IMR-90 (cell line): ENCODE measurements at regions not wholly inside any gene's neighbourhood (a gene's known extent, or its start where the extent isn't known, plus 50 kb on each side); places are given as distances from the start of the nearest gene placed in this dataset.

Experiments used
- ATAC-seq: fragments of 200-7000 bp; cut with Tn5 transposase; 2 replicates; pipeline ENCODE4 v1.9.1; 2020; ENCODE audit warnings: low read depth, mild to moderate bottlenecking, moderate library complexity
- BruUV-seq: library from RNA; stranded (reverse); fragments of 400-500 nt; replicated peaks from 2 replicates; lab custom pipeline; 2021; lab: Mats Ljungman, UMichigan
- CTCF ChIA-PET: fragments of 300-600 bp; formaldehyde crosslinking; extraction: SDS; loops from one replicate; lab custom pipeline; 2021; ENCODE audit warnings: antibody characterized with exemption; lab: Yijun Ruan, JAX
- POLR2A ChIA-PET: fragments of 300-600 bp; sonication (Branson Sonifier 250); formaldehyde crosslinking; loops from one replicate; lab custom pipeline; 2022; ENCODE audit warnings: antibody characterized with exemption; ENCODE audit not compliant: unreplicated experiment; lab: Charles Lee
- DNase-seq: peaks from one replicate; pipeline ENCODE4 v3.0.0; 2013
- H2AFZ ChIP-seq: replicated peaks from 2 replicates; pipeline ENCODE3; 2013; ENCODE audit warnings: low read length, mild to moderate bottlenecking; ENCODE audit not compliant: poor library complexity
- H2AK5ac ChIP-seq: 2 replicates; pipeline ENCODE4 v1.6.1; 2013; ENCODE audit warnings: low read depth, low read length, inconsistent platforms
- H2AK9ac ChIP-seq: replicated peaks from 2 replicates; pipeline ENCODE3; 2013; ENCODE audit warnings: mild to moderate bottlenecking, low read depth, low read length, moderate library complexity; ENCODE audit not compliant: poor library complexity
- H2BK120ac ChIP-seq: 2 replicates; pipeline ENCODE4 v1.6.1; 2013; ENCODE audit warnings: low read depth, low read length, inconsistent platforms
- H2BK15ac ChIP-seq: 3 replicates; pipeline ENCODE4 v1.6.1; 2013; ENCODE audit warnings: low read depth, low read length, inconsistent platforms
- H2BK20ac ChIP-seq: 2 replicates; pipeline ENCODE4 v1.6.1; 2013; ENCODE audit warnings: low read depth, mild to moderate bottlenecking, inconsistent platforms, low read length, moderate library complexity
- H2BK5ac ChIP-seq: 2 replicates; pipeline ENCODE4 v1.6.1; 2013; ENCODE audit warnings: mild to moderate bottlenecking, low read depth, low read length, inconsistent platforms; ENCODE audit not compliant: poor library complexity, severe bottlenecking
- H3K14ac ChIP-seq: replicated peaks from 2 replicates; pipeline ENCODE4 v1.6.1; 2013; ENCODE audit warnings: low read depth, low read length, inconsistent platforms
- H3K18ac ChIP-seq: 2 replicates; pipeline ENCODE4 v1.6.1; 2013; ENCODE audit warnings: low read depth, low read length, control low read depth
- H3K23ac ChIP-seq: 2 replicates; pipeline ENCODE4 v1.6.1; 2013; ENCODE audit warnings: low read depth, low read length, inconsistent platforms
- H3K27ac ChIP-seq: 2 replicates; pipeline ENCODE4 v1.5.1; 2013; ENCODE audit warnings: mild to moderate bottlenecking, control low read depth, low read length; ENCODE audit not compliant: insufficient read depth
- H3K27me3 ChIP-seq: 2 replicates; pipeline ENCODE4 v1.6.1; 2013; ENCODE audit warnings: low read length; ENCODE audit not compliant: control insufficient read depth, insufficient read depth
- H3K36me3 ChIP-seq: 2 replicates; pipeline ENCODE4 v1.6.1; 2013; ENCODE audit warnings: low read length, mixed read lengths; ENCODE audit not compliant: control insufficient read depth, insufficient read depth
- H3K4ac ChIP-seq: 2 replicates; pipeline ENCODE4 v1.6.1; 2013; ENCODE audit warnings: low read depth, low read length, inconsistent platforms
- H3K4me1 ChIP-seq: 2 replicates; pipeline ENCODE4 v1.6.1; 2013; ENCODE audit warnings: low read length, mixed read lengths; ENCODE audit not compliant: control insufficient read depth, insufficient read depth
- H3K4me2 ChIP-seq: 2 replicates; pipeline ENCODE4 v1.6.1; 2013; ENCODE audit warnings: low read depth, mild to moderate bottlenecking, control low read depth, low read length, moderate library complexity
- H3K4me3 ChIP-seq: 2 replicates; pipeline ENCODE4 v1.5.1; 2013; ENCODE audit warnings: low read depth, mild to moderate bottlenecking, control low read depth, low read length, moderate library complexity; ENCODE audit not compliant: insufficient read depth
- H3K56ac ChIP-seq: 2 replicates; pipeline ENCODE4 v1.6.1; 2013; ENCODE audit warnings: low read length, inconsistent platforms; ENCODE audit not compliant: insufficient read depth; ENCODE audit errors: extremely low read depth
- H3K79me1 ChIP-seq, 2 experiments: 2 replicates each; pipeline ENCODE4 v1.6.1; 2013; ENCODE audit warnings: low read length in 2 of 2, inconsistent platforms in 1 of 2, low read depth in 1 of 2
- H3K9ac ChIP-seq: 2 replicates; pipeline ENCODE4 v1.6.1; 2013; ENCODE audit warnings: low read depth, low read length, control low read depth
- H3K9me1 ChIP-seq: 2 replicates; pipeline ENCODE4 v1.6.1; 2013; ENCODE audit warnings: low read length, inconsistent platforms; ENCODE audit not compliant: insufficient read depth
- H3K9me3 ChIP-seq: 2 replicates; pipeline ENCODE4 v1.6.1; 2013; ENCODE audit warnings: low read length; ENCODE audit not compliant: control insufficient read depth, insufficient read depth
- H4K20me1 ChIP-seq: 2 replicates; pipeline ENCODE4 v1.6.1; 2013; ENCODE audit warnings: low read length, inconsistent platforms; ENCODE audit not compliant: insufficient read depth
- H4K5ac ChIP-seq: 2 replicates; pipeline ENCODE4 v1.6.1; 2013; ENCODE audit warnings: mild to moderate bottlenecking, low read depth, low read length, control low read depth
- H4K8ac ChIP-seq, 2 experiments: 2 replicates each; pipeline ENCODE4 v1.6.1; 2013; ENCODE audit warnings: low read depth in 2 of 2, low read length in 2 of 2, control low read depth in 1 of 2, inconsistent platforms in 1 of 2
- H4K91ac ChIP-seq: 2 replicates; pipeline ENCODE4 v1.6.1; 2013; ENCODE audit warnings: low read depth, low read length, inconsistent platforms; ENCODE audit not compliant: insufficient read depth
- BHLHE40 ChIP-seq: fragments of 150-350 bp; IDR thresholded peaks from 2 replicates; pipeline ENCODE4 v1.6.1; 2016; ENCODE audit warnings: mild to moderate bottlenecking, low read depth, low read length
- CEBPB ChIP-seq: IDR thresholded peaks from 2 replicates; pipeline ENCODE4 v1.6.1; 2012; ENCODE audit warnings: low read depth, low read length, improper control_type of control experiment
- CHD1 ChIP-seq: IDR thresholded peaks from 2 replicates; pipeline ENCODE4 v1.6.1; 2012; ENCODE audit warnings: low read depth, low read length, improper control_type of control experiment
- MAFK ChIP-seq: IDR thresholded peaks from 2 replicates; pipeline ENCODE4 v1.6.1; 2012; ENCODE audit warnings: low read depth, low read length, improper control_type of control experiment
- MXI1 ChIP-seq: IDR thresholded peaks from 2 replicates; pipeline ENCODE4 v1.6.1; 2012; ENCODE audit warnings: low read depth, mild to moderate bottlenecking, low read length, moderate library complexity, borderline replicate concordance
- NFE2L2 ChIP-seq: fragments of 150-350 bp; IDR thresholded peaks from 2 replicates; pipeline ENCODE4 v1.6.1; 2016; ENCODE audit warnings: low read depth, mild to moderate bottlenecking, low read length
- RCOR1 ChIP-seq: IDR thresholded peaks from 2 replicates; pipeline ENCODE4 v1.6.1; 2012; ENCODE audit warnings: mild to moderate bottlenecking, low read length, improper control_type of control experiment; ENCODE audit not compliant: insufficient replicate concordance
- WGBS, 2 experiments: methylation state at CpG; one replicate each; pipeline versions ENCODE4 v1.1.5 to v1.1.7; 2013; ENCODE audit warnings: missing lambda C conversion rate in 2 of 2; ENCODE audit not compliant: insufficient read length in 1 of 2; ENCODE audit errors: extremely low coverage in 2 of 2; 5-methylcytosine and 5-hydroxymethylcytosine counted together
- dilution Hi-C: fragments of 300-500 bp; cut with HindIII; formaldehyde crosslinking; loops from one replicate; pipeline ENCODE4 v1.14.3; 2018; ENCODE audit warnings: low sequenced_read_pairs; ENCODE audit not compliant: unreplicated experiment
- in situ Hi-C: fragments of 300-500 bp; cut with MboI; formaldehyde crosslinking; loops from 3 replicates; pipeline ENCODE4 v1.14.3; 2019; ENCODE audit warnings: low sequenced_read_pairs, inconsistent platforms, mixed read lengths
- intact Hi-C: fragments of 100-400 bp; cut with micrococcal nuclease; formaldehyde crosslinking; loops from 2 replicates; pipeline ENCODE4 v1.10.0; 2022
- TF ChIP-seq, protein P1 (sequence below): conservative IDR thresholded peaks from 2 replicates; pipeline ENCODE4 v1.5.1; 2012; ENCODE audit warnings: mild to moderate bottlenecking, low read depth, low read length, improper control_type of control experiment
- TF ChIP-seq, protein P2 (sequence below): fragments of 150-350 bp; IDR thresholded peaks from 2 replicates; pipeline ENCODE4 v1.6.1; 2016; ENCODE audit warnings: low read depth, mild to moderate bottlenecking, low read length, moderate library complexity, borderline replicate concordance

DNA sequence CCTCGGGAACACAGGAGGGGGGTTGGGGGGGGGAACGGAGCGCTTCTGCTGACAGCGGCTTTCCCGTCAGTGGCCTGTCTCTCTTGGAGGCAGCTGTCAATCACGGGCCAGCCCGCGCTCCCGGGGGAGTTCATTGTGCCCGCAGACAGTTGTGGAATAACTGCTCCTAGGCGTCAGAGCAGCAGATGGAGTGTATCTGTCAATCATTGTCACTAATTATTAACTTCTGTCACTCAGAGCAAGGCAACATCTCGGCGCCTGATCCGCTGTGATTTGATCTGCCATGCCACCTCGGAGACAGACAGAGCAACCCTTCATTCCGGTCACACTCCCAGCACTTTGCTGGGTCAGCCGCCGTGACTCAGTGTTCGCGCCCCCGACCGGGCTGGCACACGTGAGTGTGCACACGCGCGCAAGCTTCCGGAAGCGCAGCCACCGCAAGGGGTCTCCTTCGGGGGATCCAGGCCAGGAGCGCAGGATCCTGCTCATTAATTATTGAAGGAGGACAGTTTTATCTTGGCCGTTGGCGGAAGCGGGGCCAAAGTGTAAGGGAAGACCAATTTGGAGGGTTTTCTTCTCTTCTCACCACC lies 75.8 kb downstream of the RRAGC start:
- H3K56ac ChIP-seq: no peak overlapping the region
- ChIA-PET POLR2A (no interaction called here), CTCF (no interaction called here)
- no peak overlapping the region for H2AK9ac ChIP-seq
- H2BK120ac ChIP-seq: no peak overlapping the region
- H3K27me3 ChIP-seq: peaks cover 30% of the 10 kb centered on the region
- H4K20me1 ChIP-seq: no peaks in the 10 kb centered on the region
- H3K9ac ChIP-seq: no peak overlapping the region
- H2BK5ac ChIP-seq: no peak overlapping the region
- H2BK20ac ChIP-seq: no peak overlapping the region
- no peak overlapping the region for H3K4me2 ChIP-seq
- no peak overlapping the region for H2AK5ac ChIP-seq
- no peak overlapping the region for H4K91ac ChIP-seq
- H3K4me3 ChIP-seq: no peak overlapping the region
- no peak overlapping the region for H3K4ac ChIP-seq
- WGBS, 2 experiments: 6% methylated on average over 3 of the region's 34 CpGs; no CpG with 5 or more reads in 1 of the 2 experiments
- H3K4me1 ChIP-seq: no peaks in the 10 kb centered on the region
- intact Hi-C loops (no loop called here), in situ Hi-C loops (no loop called here), dilution Hi-C loops (no loop called here)
- no peak overlapping the region for H4K5ac ChIP-seq
- H2BK15ac ChIP-seq: no peak overlapping the region
- H3K27ac ChIP-seq: no peak overlapping the region
- no peaks in the 10 kb centered on the region for H3K9me3 ChIP-seq
- TF ChIP-seq CEBPB (no peak), CHD1 (no peak), BHLHE40 (no peak), RCOR1 (no peak), MAFK (no peak), MXI1 (no peak), NFE2L2 (no peak)
- TF ChIP-seq, protein P1, sequence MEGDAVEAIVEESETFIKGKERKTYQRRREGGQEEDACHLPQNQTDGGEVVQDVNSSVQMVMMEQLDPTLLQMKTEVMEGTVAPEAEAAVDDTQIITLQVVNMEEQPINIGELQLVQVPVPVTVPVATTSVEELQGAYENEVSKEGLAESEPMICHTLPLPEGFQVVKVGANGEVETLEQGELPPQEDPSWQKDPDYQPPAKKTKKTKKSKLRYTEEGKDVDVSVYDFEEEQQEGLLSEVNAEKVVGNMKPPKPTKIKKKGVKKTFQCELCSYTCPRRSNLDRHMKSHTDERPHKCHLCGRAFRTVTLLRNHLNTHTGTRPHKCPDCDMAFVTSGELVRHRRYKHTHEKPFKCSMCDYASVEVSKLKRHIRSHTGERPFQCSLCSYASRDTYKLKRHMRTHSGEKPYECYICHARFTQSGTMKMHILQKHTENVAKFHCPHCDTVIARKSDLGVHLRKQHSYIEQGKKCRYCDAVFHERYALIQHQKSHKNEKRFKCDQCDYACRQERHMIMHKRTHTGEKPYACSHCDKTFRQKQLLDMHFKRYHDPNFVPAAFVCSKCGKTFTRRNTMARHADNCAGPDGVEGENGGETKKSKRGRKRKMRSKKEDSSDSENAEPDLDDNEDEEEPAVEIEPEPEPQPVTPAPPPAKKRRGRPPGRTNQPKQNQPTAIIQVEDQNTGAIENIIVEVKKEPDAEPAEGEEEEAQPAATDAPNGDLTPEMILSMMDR: no peak
- TF ChIP-seq, protein P2, sequence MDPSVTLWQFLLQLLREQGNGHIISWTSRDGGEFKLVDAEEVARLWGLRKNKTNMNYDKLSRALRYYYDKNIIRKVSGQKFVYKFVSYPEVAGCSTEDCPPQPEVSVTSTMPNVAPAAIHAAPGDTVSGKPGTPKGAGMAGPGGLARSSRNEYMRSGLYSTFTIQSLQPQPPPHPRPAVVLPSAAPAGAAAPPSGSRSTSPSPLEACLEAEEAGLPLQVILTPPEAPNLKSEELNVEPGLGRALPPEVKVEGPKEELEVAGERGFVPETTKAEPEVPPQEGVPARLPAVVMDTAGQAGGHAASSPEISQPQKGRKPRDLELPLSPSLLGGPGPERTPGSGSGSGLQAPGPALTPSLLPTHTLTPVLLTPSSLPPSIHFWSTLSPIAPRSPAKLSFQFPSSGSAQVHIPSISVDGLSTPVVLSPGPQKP: no peak
- H3K18ac ChIP-seq: no peak overlapping the region
- ATAC-seq: no peak
- H2AFZ ChIP-seq: peak overlapping the region; percentile 13
- H3K14ac ChIP-seq: no peak overlapping the region
- no peaks in the 10 kb centered on the region for H3K79me1 ChIP-seq
- H4K8ac ChIP-seq: no peak overlapping the region
- no peaks in the 10 kb centered on the region for H3K36me3 ChIP-seq
- no peaks in the 10 kb centered on the region; the same call in 1 of the 2 replicates for H3K9me1 ChIP-seq
- DNase-seq: no peak
- no peak overlapping the region for H3K23ac ChIP-seq
- no TSS peak for BruUV-seq
